ENCODE measurements at regions not wholly inside any gene's neighbourhood (a gene's known extent, or its start where the extent isn't known, plus 50 kb on each side); places are given as distances from the start of the nearest gene placed in this dataset.

GRCh38 chr21:14603202-14603601 is 57.1 kb upstream of the SAMSN1 start:
- DNase-seq, result no peak

GRCh38 chr21:14602382-14602958 is 56.4 kb upstream of the SAMSN1 start:
- no peak for DNase-seq

DNA sequence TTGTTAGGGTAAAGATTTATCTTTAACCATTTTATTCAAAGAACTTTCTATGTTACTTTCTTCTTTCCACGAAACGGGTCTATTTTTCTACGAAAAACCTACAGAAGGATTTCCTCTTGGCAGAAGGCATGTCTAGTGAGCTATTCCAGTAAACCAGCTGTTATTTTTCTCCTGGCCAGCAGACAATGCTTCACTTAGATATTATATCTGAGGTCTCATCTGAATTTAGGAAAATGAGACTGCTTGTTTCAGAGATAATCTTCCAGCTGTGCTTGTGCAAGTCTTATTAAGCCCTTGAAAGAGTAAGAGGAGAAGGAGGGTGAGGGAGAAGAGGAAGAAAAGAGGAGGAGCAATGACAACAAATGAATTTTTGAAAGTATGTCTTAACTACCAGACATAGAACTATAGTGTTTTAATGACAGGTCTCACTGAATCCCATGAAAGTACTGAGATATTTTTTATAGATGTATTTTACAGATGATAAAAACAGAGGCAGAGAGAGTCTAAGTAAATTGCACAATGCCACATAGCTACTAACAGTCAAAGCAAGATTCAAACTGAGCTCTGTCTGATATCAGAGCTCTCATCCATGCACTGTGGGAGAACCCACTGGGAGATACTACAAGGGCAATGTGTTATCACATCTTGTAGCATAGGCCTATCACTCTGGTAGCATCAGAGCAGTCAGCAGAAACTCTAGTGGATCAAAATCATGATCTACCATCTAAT is 54.6 kb upstream of the SAMSN1 start:
- no peak for DNase-seq

- no peak for DNase-seq
Observed at GRCh38 chr21:14598065-14598464, 52.0 kb upstream of the SAMSN1 start.
